ENCODE measurements at regions not wholly inside any gene's neighbourhood (a gene's known extent, or its start where the extent isn't known, plus 50 kb on each side); places are given as distances from the start of the nearest gene placed in this dataset.

- H3K4me3 ChIP-seq (ENCODE audit: low read depth, low read length): no peak overlapping the region
- no peak for DNase-seq (ENCODE audit: low read depth)
- TF ChIP-seq CTCF (IDR thresholded peaks at IDR 0.05; ENCODE audit: low read depth, low read length, missing control alignments): no peak
Observed at GRCh38 chr3:110795163-110795562, 276.5 kb upstream of the NECTIN3 start.

GRCh38 chr3:110799271-110799670 is 272.3 kb upstream of the NECTIN3 start:
- no peak for DNase-seq (ENCODE audit: low read depth)
- no peak overlapping the region for H3K4me3 ChIP-seq (ENCODE audit: low read depth, low read length)
- TF ChIP-seq CTCF (IDR thresholded peaks at IDR 0.05; ENCODE audit: low read depth, low read length, missing control alignments): no peak

- no peak overlapping the region for H3K4me3 ChIP-seq (ENCODE audit: low read depth, low read length)
- no peak for TF ChIP-seq CTCF (IDR thresholded peaks at IDR 0.05; ENCODE audit: low read depth, low read length, missing control alignments)
Observed at GRCh38 chr3:110804856-110805255, 266.8 kb upstream of the NECTIN3 start.

GRCh38 chr3:110806924-110807323 is 264.7 kb upstream of the NECTIN3 start:
- TF ChIP-seq CTCF (IDR thresholded peaks at IDR 0.05; ENCODE audit: low read depth, low read length, missing control alignments): no peak
- DNase-seq (ENCODE audit: low read depth): no peak

More at GRCh38 chr3:110804856-110805255, 266.8 kb upstream of the NECTIN3 start:
- no peak for DNase-seq (ENCODE audit: low read depth)

GRCh38 chr3:110808630-110809029 is 263.0 kb upstream of the NECTIN3 start:
- no peak for TF ChIP-seq CTCF (IDR thresholded peaks at IDR 0.05; ENCODE audit: low read depth, low read length, missing control alignments)
- DNase-seq (ENCODE audit: low read depth): no peak

More at GRCh38 chr3:110806924-110807323, 264.7 kb upstream of the NECTIN3 start:
- no peak overlapping the region for H3K4me3 ChIP-seq (ENCODE audit: low read depth, low read length)

GRCh38 chr3:110810356-110810755 is 261.3 kb upstream of the NECTIN3 start:
- DNase-seq (ENCODE audit: low read depth): no peak
- no peak for TF ChIP-seq CTCF (IDR thresholded peaks at IDR 0.05; ENCODE audit: low read depth, low read length, missing control alignments)
- no peak overlapping the region for H3K4me3 ChIP-seq (ENCODE audit: low read depth, low read length)

More at GRCh38 chr3:110808630-110809029, 263.0 kb upstream of the NECTIN3 start:
- no peak overlapping the region for H3K4me3 ChIP-seq (ENCODE audit: low read depth, low read length)

- no peak overlapping the region for H3K4me3 ChIP-seq (ENCODE audit: low read depth, low read length)
- DNase-seq (ENCODE audit: low read depth): no peak
- no peak for TF ChIP-seq CTCF (IDR thresholded peaks at IDR 0.05; ENCODE audit: low read depth, low read length, missing control alignments)
Observed at GRCh38 chr3:110811050-110811449, 260.6 kb upstream of the NECTIN3 start.

All from GM12864 (cell line).